H9 (cell line): ENCODE measurements at regions not wholly inside any gene's neighbourhood (a gene's known extent, or its start where the extent isn't known, plus 50 kb on each side); places are given as distances from the start of the nearest gene placed in this dataset.

ENCODE experiments used
- DNase-seq: peaks from one replicate; pipeline ENCODE4 v3.0.0-alpha.2; 2017
- H2AFZ ChIP-seq: one replicate; pipeline ENCODE4 v1.6.1; 2013; ENCODE audit warnings: mild to moderate bottlenecking, low read length, control low read depth, moderate library complexity
- H2AK5ac ChIP-seq: 2 replicates; pipeline ENCODE4 v1.6.1; 2013; ENCODE audit warnings: low read length, control low read depth, mixed read lengths; ENCODE audit not compliant: insufficient read length
- H2BK120ac ChIP-seq: one replicate; pipeline ENCODE4 v1.6.1; 2013; ENCODE audit warnings: low read depth, mild to moderate bottlenecking, low read length, control low read depth, inconsistent platforms; ENCODE audit not compliant: poor library complexity, severe bottlenecking
- H2BK12ac ChIP-seq: 2 replicates; pipeline ENCODE4 v1.6.1; 2013; ENCODE audit warnings: low read length, control low read depth, mixed read lengths, low read depth; ENCODE audit not compliant: insufficient read length
- H2BK15ac ChIP-seq: 2 replicates; pipeline ENCODE4 v1.6.1; 2013; ENCODE audit warnings: low read depth, low read length, control low read depth
- H2BK20ac ChIP-seq: one replicate; pipeline ENCODE4 v1.6.1; 2013; ENCODE audit warnings: low read depth, mild to moderate bottlenecking, low read length, control low read depth, inconsistent platforms; ENCODE audit not compliant: poor library complexity, severe bottlenecking
- H2BK5ac ChIP-seq: 2 replicates; pipeline ENCODE4 v1.6.1; 2013; ENCODE audit warnings: low read length, control low read depth, mixed read lengths; ENCODE audit not compliant: insufficient read length
- H3K14ac ChIP-seq: 2 replicates; pipeline ENCODE4 v1.6.1; 2013; ENCODE audit warnings: low read length, control low read depth; ENCODE audit not compliant: insufficient read depth
- H3K18ac ChIP-seq: 2 replicates; pipeline ENCODE4 v1.6.1; 2013; ENCODE audit warnings: low read depth, mild to moderate bottlenecking, mixed read lengths, low read length, control low read depth; ENCODE audit not compliant: insufficient read length
- H3K23ac ChIP-seq: 2 replicates; pipeline ENCODE4 v1.6.1; 2013; ENCODE audit warnings: low read length, control low read depth, mixed read lengths, low read depth; ENCODE audit not compliant: insufficient read length
- H3K23me2 ChIP-seq: 2 replicates; pipeline ENCODE4 v1.6.1; 2013; ENCODE audit warnings: low read depth, mild to moderate bottlenecking, mixed read lengths, low read length, control low read depth; ENCODE audit not compliant: insufficient read length, poor library complexity, severe bottlenecking
- H3K27ac ChIP-seq: 2 replicates; pipeline ENCODE4 v1.5.1; 2013; ENCODE audit warnings: low read length, control low read depth, mixed read lengths, low read depth; ENCODE audit not compliant: insufficient read length
- H3K27me3 ChIP-seq: 2 replicates; pipeline ENCODE4 v1.6.1; 2013; ENCODE audit warnings: low read length, control low read depth, inconsistent platforms; ENCODE audit not compliant: insufficient read depth
- H3K4ac ChIP-seq: 2 replicates; pipeline ENCODE4 v1.6.1; 2013; ENCODE audit warnings: low read depth, mild to moderate bottlenecking, control low read depth, inconsistent platforms, low read length, moderate library complexity
- H3K4me1 ChIP-seq: 2 replicates; pipeline ENCODE4 v1.6.1; 2013; ENCODE audit warnings: low read length, control low read depth, inconsistent platforms; ENCODE audit not compliant: insufficient read depth
- H3K4me2 ChIP-seq: 2 replicates; pipeline ENCODE4 v1.6.1; 2013; ENCODE audit warnings: low read length, control low read depth, mixed read lengths; ENCODE audit not compliant: insufficient read length, insufficient read depth
- H3K56ac ChIP-seq: 2 replicates; pipeline ENCODE4 v1.6.1; 2013; ENCODE audit warnings: low read depth, mild to moderate bottlenecking, mixed read lengths, low read length, control low read depth; ENCODE audit not compliant: insufficient read length
- H3K79me1 ChIP-seq: 2 replicates; pipeline ENCODE4 v1.6.1; 2013; ENCODE audit warnings: low read depth, mild to moderate bottlenecking, moderate library complexity, low read length, control low read depth, inconsistent platforms; ENCODE audit not compliant: insufficient read depth, poor library complexity, severe bottlenecking
- H3K79me2 ChIP-seq: 2 replicates; pipeline ENCODE4 v1.6.1; 2013; ENCODE audit warnings: low read length, control low read depth, inconsistent platforms; ENCODE audit not compliant: insufficient read depth
- H3K9ac ChIP-seq: 2 replicates; pipeline ENCODE4 v1.6.1; 2013; ENCODE audit warnings: low read length, control low read depth, mixed read lengths; ENCODE audit not compliant: insufficient read length; ENCODE audit errors: extremely low read depth
- H3K9me3 ChIP-seq: one replicate; pipeline ENCODE4 v1.6.1; 2013; ENCODE audit warnings: low read depth, low read length, inconsistent platforms; ENCODE audit not compliant: control insufficient read depth
- H3T11ph ChIP-seq: one replicate; pipeline ENCODE4 v1.6.1; 2013; ENCODE audit warnings: mild to moderate bottlenecking, low read length, control low read depth, inconsistent platforms
- H4K20me1 ChIP-seq: one replicate; pipeline ENCODE4 v1.6.1; 2013; ENCODE audit not compliant: control insufficient read depth, insufficient read length, insufficient read depth
- H4K5ac ChIP-seq: 2 replicates; pipeline ENCODE4 v1.6.1; 2013; ENCODE audit warnings: low read depth, mild to moderate bottlenecking, mixed read lengths, low read length, control low read depth; ENCODE audit not compliant: insufficient read length
- H4K8ac ChIP-seq: replicated peaks from 2 replicates; pipeline ENCODE4 v1.6.1; 2013; ENCODE audit warnings: low read length, control low read depth, mixed read lengths, low read depth; ENCODE audit not compliant: insufficient read length
- H4K91ac ChIP-seq: 2 replicates; pipeline ENCODE4 v1.6.1; 2013; ENCODE audit warnings: low read depth, mild to moderate bottlenecking, moderate library complexity, mixed read lengths, low read length, control low read depth; ENCODE audit not compliant: insufficient read length
- H3K27ac Mint-ChIP-seq, 3 experiments: 2 replicates in 2 of 3; 3 replicates in 1 of 3; pipeline ENCODE4 v1.8.0; 2020 to 2021; ENCODE audit warnings: mixed read lengths in 3 of 3, mild to moderate bottlenecking in 1 of 3, moderate library complexity in 1 of 3
- H3K27me3 Mint-ChIP-seq: 2 replicates; pipeline ENCODE4 v1.8.0; 2021; ENCODE audit warnings: low read depth, mild to moderate bottlenecking, moderate library complexity, mixed read lengths
- H3K36me3 Mint-ChIP-seq, 3 experiments: 2 replicates in 2 of 3; 3 replicates in 1 of 3; pipeline ENCODE4 v1.8.0; 2020 to 2021; ENCODE audit warnings: low read depth in 3 of 3, mixed read lengths in 3 of 3; ENCODE audit not compliant: insufficient read depth in 1 of 3
- H3K4me1 Mint-ChIP-seq, 2 experiments: 2 replicates each; pipeline ENCODE4 v1.8.0; 2020; ENCODE audit warnings: mixed read lengths in 2 of 2
- H3K4me3 Mint-ChIP-seq, 2 experiments: 2 replicates in 1 of 2; 3 replicates in 1 of 2; pipeline ENCODE4 v1.8.0; 2020 to 2021; ENCODE audit warnings: mild to moderate bottlenecking in 2 of 2, mixed read lengths in 2 of 2, moderate library complexity in 1 of 2
- H3K9me3 Mint-ChIP-seq, 2 experiments: 2 replicates in 1 of 2; 3 replicates in 1 of 2; pipeline ENCODE4 v1.8.0; 2020; ENCODE audit warnings: mild to moderate bottlenecking in 2 of 2, mixed read lengths in 2 of 2, moderate library complexity in 1 of 2
- CTCF ChIP-seq: fragments of 200-600 bp; sonication (generic); conservative IDR thresholded peaks from 3 replicates; pipeline ENCODE4 v1.8.0; 2021; ENCODE audit warnings: antibody characterized with exemption, mild to moderate bottlenecking
- WGBS: extraction: QIAGEN DNeasy Blood & Tissue Kit; methylation state at CpG from one replicate; pipeline ENCODE4 v1.1.7; 2013; ENCODE audit warnings: missing lambda C conversion rate, low lambda C conversion rate, mixed read lengths; ENCODE audit not compliant: insufficient read length; ENCODE audit errors: extremely low coverage; 5-methylcytosine and 5-hydroxymethylcytosine counted together

- Mint-ChIP-seq H3K27me3 (peaks cover 1% of the 10 kb centered on the region; the same call in 1 of the 2 replicates), H3K27ac (no peak overlapping the region), H3K4me1 (peaks cover 6 to 8% of the 10 kb centered on the region in 2 experiments; a peak in 2 of 4 replicates), H3K36me3 (no peaks in the 10 kb centered on the region), H3K4me3 (no peak overlapping the region), H3K9me3 (no peaks in the 10 kb centered on the region; a peak in 1 of 5 replicates)
- Histone ChIP-seq H2AK5ac (no peak overlapping the region), H3K56ac (no peak overlapping the region), H2BK5ac (no peak overlapping the region), H3K4me1 (no peaks in the 10 kb centered on the region), H4K91ac (no peak overlapping the region), H4K20me1 (no peaks in the 10 kb centered on the region), H3K9me3 (no peaks in the 10 kb centered on the region), H3K27ac (no peak overlapping the region), H3K23ac (no peak overlapping the region), H3K4ac (no peak overlapping the region), H3T11ph (no peak overlapping the region), H3K79me1 (no peaks in the 10 kb centered on the region), H3K18ac (no peak overlapping the region), H3K79me2 (no peaks in the 10 kb centered on the region), H3K27me3 (no peaks in the 10 kb centered on the region), H3K14ac (no peak overlapping the region), H3K9ac (no peak overlapping the region), H2BK120ac (no peak overlapping the region), H3K23me2 (no peaks in the 10 kb centered on the region), H4K8ac (no peak overlapping the region), H2BK20ac (no peak overlapping the region), H4K5ac (no peak overlapping the region), H3K4me2 (no peak overlapping the region), H2BK15ac (no peak overlapping the region), H2AFZ (no peak overlapping the region), H2BK12ac (no peak overlapping the region)
- TF ChIP-seq CTCF = no peak
- DNase-seq = no peak
- no CpG with 5 or more reads among the region's 4 CpGs for WGBS
Observed at GRCh38 chr15:95994418-95994817, 336.1 kb upstream of the NR2F2 start.
